ENCODE measurements at regions not wholly inside any gene's neighbourhood (a gene's known extent, or its start where the extent isn't known, plus 50 kb on each side); places are given as distances from the start of the nearest gene placed in this dataset.
A peak's percentile ranks its signal among the peaks of the same experiment; 100 is the strongest.

DNA sequence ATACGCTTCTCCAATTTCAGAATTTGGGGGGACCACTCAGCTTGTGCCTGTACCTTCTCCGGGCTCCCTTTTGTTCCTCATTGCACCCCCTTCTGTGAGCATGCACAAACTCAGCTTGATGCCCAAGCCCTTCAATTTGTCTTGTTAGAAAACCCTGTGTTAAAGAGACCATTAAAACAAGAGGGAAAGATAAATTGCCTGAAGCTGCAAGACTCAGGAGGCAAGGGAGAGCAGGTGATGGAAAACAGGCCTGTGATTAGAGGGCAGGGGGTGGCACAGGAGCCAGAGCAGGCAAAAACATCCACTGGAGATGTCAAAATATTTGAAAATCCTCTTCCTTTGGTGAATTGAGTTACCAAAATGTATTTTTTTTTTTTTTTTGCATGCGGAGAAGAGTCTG, 121.7 kb downstream of the MIAT start:
- Histone ChIP-seq H3K4me3 (ENCODE audit: low read length in 2 of 2) (no peak overlapping the region), H3K9me3 (ENCODE audit: control insufficient read depth in 2 of 2, insufficient read depth in 1 of 2, low read length in 1 of 2) (peaks cover 0 to 2% of the 10 kb centered on the region in 2 donors), H3K27me3 (ENCODE audit: control insufficient read depth in 2 of 2, insufficient read depth in 1 of 2, low read length in 1 of 2) (no peaks in the 10 kb centered on the region), H3K27ac (ENCODE audit: low read depth in 1 of 2, low read length in 1 of 2) (no peak overlapping the region), H3K36me3 (ENCODE audit: control insufficient read depth in 2 of 2, insufficient read depth in 2 of 2, low read length in 1 of 2) (peaks cover 20 to 39% of the 10 kb centered on the region in 2 donors), H3K4me1 (ENCODE audit: control insufficient read depth in 2 of 2, insufficient read depth in 2 of 2, low read length in 2 of 2) (no peaks in the 10 kb centered on the region)
- no peak for DNase-seq (ENCODE audit: low read depth in 6 of 9, low spot score in 9 of 9)
- 95% methylated on average over 3 of the region's 3 CpGs for WGBS

DNA sequence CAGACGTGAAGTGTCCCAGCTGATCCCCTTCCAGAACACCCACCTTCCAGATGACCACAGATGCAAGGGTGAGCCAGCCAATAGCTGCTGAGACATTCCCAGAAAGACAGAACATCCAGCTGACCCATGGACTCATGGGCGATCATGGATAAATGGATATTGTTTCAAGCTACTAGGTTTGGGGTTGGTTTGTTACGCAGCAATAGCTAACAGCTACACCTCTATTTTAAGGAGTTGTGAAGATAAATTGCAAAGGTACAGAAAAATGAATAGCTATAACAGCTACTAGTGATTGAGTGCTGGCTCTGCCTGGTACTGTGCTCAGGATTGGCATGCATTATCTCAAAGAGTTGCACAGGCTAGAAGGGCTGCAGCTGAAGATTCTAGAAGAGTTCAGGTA, 122.5 kb downstream of the MIAT start:
- Histone ChIP-seq H3K9me3 (ENCODE audit: control insufficient read depth in 2 of 2, insufficient read depth in 1 of 2, low read length in 1 of 2) (peaks cover 0 to 2% of the 10 kb centered on the region in 2 donors), H3K27me3 (ENCODE audit: control insufficient read depth in 2 of 2, insufficient read depth in 1 of 2, low read length in 1 of 2) (no peaks in the 10 kb centered on the region), H3K27ac (ENCODE audit: low read depth in 1 of 2, low read length in 1 of 2) (no peak overlapping the region), H3K4me1 (ENCODE audit: control insufficient read depth in 2 of 2, insufficient read depth in 2 of 2, low read length in 2 of 2) (peaks cover 0 to under 1% of the 10 kb centered on the region in 2 donors), H3K36me3 (ENCODE audit: control insufficient read depth in 2 of 2, insufficient read depth in 2 of 2, low read length in 1 of 2) (peaks cover 20 to 43% of the 10 kb centered on the region in 2 donors), H3K4me3 (ENCODE audit: low read length in 2 of 2) (no peak overlapping the region)
- DNase-seq (ENCODE audit: low read depth in 6 of 9, low spot score in 9 of 9) = no peak
- 97% methylated on average over 3 of the region's 3 CpGs for WGBS

DNA sequence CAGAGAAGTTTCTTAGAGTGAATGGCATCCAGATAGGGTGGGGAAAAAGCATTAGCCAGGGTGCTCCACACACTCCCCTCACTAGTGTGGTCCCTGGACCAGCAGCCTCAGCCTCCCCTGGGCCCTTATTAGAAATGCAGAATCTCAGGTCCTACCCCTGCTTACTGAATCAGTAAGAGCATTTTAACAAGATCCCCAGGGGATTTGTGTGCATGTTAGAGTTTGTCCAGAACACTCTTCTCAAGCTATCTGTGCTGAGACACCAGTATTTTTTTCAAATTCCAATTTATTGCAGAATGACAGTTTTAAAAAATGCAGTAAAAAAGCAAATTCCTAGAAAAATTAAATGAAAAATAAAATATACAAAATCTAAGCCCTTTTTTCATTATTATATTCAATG, 123.1 kb downstream of the MIAT start:
- Histone ChIP-seq H3K4me3 (ENCODE audit: low read length in 2 of 2) (no peak overlapping the region), H3K27ac (ENCODE audit: low read depth in 1 of 2, low read length in 1 of 2) (no peak overlapping the region), H3K9me3 (ENCODE audit: control insufficient read depth in 2 of 2, insufficient read depth in 1 of 2, low read length in 1 of 2) (peaks cover 0 to 2% of the 10 kb centered on the region in 2 donors), H3K4me1 (ENCODE audit: control insufficient read depth in 2 of 2, insufficient read depth in 2 of 2, low read length in 2 of 2) (peaks cover 0 to 4% of the 10 kb centered on the region in 2 donors), H3K36me3 (ENCODE audit: control insufficient read depth in 2 of 2, insufficient read depth in 2 of 2, low read length in 1 of 2) (peaks cover 20 to 43% of the 10 kb centered on the region in 2 donors), H3K27me3 (ENCODE audit: control insufficient read depth in 2 of 2, insufficient read depth in 1 of 2, low read length in 1 of 2) (no peaks in the 10 kb centered on the region)
- DNase-seq (ENCODE audit: low read depth in 6 of 9, low spot score in 9 of 9) = no peak

DNA sequence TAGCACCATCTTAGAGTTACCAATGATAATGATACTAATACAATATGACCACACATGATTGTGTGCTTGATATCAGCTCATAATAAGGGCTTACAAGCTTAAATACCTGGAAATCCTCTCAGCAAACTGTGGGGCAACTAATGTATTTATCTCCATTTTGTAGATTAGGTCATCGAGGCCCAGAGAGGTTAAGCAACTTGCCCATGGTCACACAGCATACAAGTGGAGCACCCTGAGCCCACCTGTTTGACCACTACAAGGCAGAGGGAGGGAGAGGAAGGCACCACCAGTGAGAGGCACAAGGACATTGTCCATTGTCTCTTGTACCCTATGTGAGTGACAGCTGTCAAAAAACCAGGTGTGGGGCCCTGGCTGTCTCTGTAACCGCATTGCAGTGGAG, 123.7 kb downstream of the MIAT start:
- peaks cover 20 to 42% of the 10 kb centered on the region in 2 donors for H3K36me3 ChIP-seq (ENCODE audit: control insufficient read depth in 2 of 2, insufficient read depth in 2 of 2, low read length in 1 of 2)
- no peak overlapping the region for H3K4me3 ChIP-seq (ENCODE audit: low read length in 2 of 2)
- peaks cover 0 to 2% of the 10 kb centered on the region in 2 donors for H3K9me3 ChIP-seq (ENCODE audit: control insufficient read depth in 2 of 2, insufficient read depth in 1 of 2, low read length in 1 of 2)
- H3K4me1 ChIP-seq (ENCODE audit: control insufficient read depth in 2 of 2, insufficient read depth in 2 of 2, low read length in 2 of 2) = peaks cover 0 to 8% of the 10 kb centered on the region in 2 donors
- no peaks in the 10 kb centered on the region for H3K27me3 ChIP-seq (ENCODE audit: control insufficient read depth in 2 of 2, insufficient read depth in 1 of 2, low read length in 1 of 2)
- H3K27ac ChIP-seq (ENCODE audit: low read depth in 1 of 2, low read length in 1 of 2) = no peak overlapping the region
- no peak for DNase-seq (ENCODE audit: low read depth in 6 of 9, low spot score in 9 of 9)
- 100% methylated on average over 2 of the region's 2 CpGs for WGBS

GRCh38 chr22:26781596-26781995, 124.2 kb downstream of the MIAT start:
- no peak for DNase-seq (ENCODE audit: low read depth in 6 of 9, low spot score in 9 of 9)
- Histone ChIP-seq H3K36me3 (ENCODE audit: control insufficient read depth in 2 of 2, insufficient read depth in 2 of 2, low read length in 1 of 2) (peaks cover 20 to 36% of the 10 kb centered on the region in 2 donors), H3K4me1 (ENCODE audit: control insufficient read depth in 2 of 2, insufficient read depth in 2 of 2, low read length in 2 of 2) (peaks cover 0 to 12% of the 10 kb centered on the region in 2 donors), H3K4me3 (ENCODE audit: low read length in 2 of 2) (no peak overlapping the region), H3K27ac (ENCODE audit: low read depth in 1 of 2, low read length in 1 of 2) (no peak overlapping the region), H3K9me3 (ENCODE audit: control insufficient read depth in 2 of 2, insufficient read depth in 1 of 2, low read length in 1 of 2) (peaks cover 0 to 2% of the 10 kb centered on the region in 2 donors), H3K27me3 (ENCODE audit: control insufficient read depth in 2 of 2, insufficient read depth in 1 of 2, low read length in 1 of 2) (no peaks in the 10 kb centered on the region)
- WGBS = 98% methylated on average over 15 of the region's 15 CpGs

GRCh38 chr22:26783885-26784284, 126.5 kb downstream of the MIAT start:
- no peak overlapping the region for H3K27ac ChIP-seq (ENCODE audit: low read depth in 1 of 2, low read length in 1 of 2)
- DNase-seq (ENCODE audit: low read depth in 6 of 9, low spot score in 9 of 9) = no peak
- H3K9me3 ChIP-seq (ENCODE audit: control insufficient read depth in 2 of 2, insufficient read depth in 1 of 2, low read length in 1 of 2) = peaks cover 0 to 2% of the 10 kb centered on the region in 2 donors
- H3K4me3 ChIP-seq (ENCODE audit: low read length in 2 of 2) = no peak overlapping the region
- H3K36me3 ChIP-seq (ENCODE audit: control insufficient read depth in 2 of 2, insufficient read depth in 2 of 2, low read length in 1 of 2) = peaks cover 9 to 28% of the 10 kb centered on the region in 2 donors
- 90% methylated on average over 18 of the region's 18 CpGs for WGBS
- H3K27me3 ChIP-seq (ENCODE audit: control insufficient read depth in 2 of 2, insufficient read depth in 1 of 2, low read length in 1 of 2) = no peaks in the 10 kb centered on the region
- peaks cover 0 to 12% of the 10 kb centered on the region in 2 donors for H3K4me1 ChIP-seq (ENCODE audit: control insufficient read depth in 2 of 2, insufficient read depth in 2 of 2, low read length in 2 of 2)

DNA sequence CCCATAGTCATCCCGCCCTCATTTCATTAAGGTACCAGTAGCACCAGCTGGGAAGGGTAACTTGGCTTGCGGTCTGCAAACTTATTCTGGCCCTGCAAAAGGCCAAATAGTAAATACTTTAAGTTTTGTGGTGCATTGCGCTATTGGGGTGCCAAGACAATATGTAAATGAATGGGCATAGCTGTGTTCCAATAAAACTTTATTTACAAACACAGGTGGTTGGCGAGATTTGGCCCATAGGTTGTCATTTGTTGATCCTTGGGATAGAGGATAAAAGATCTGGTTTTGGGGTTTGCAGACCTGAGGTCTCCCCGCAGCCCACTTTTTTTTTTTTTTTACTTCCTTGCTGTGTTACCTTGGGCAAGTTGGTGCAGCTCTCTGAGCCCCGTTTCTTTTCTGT, 127.4 kb downstream of the MIAT start:
- Histone ChIP-seq H3K4me3 (ENCODE audit: low read length in 2 of 2) (no peak overlapping the region), H3K36me3 (ENCODE audit: control insufficient read depth in 2 of 2, insufficient read depth in 2 of 2, low read length in 1 of 2) (peaks cover under 1 to 27% of the 10 kb centered on the region in 2 donors), H3K27me3 (ENCODE audit: control insufficient read depth in 2 of 2, insufficient read depth in 1 of 2, low read length in 1 of 2) (no peaks in the 10 kb centered on the region), H3K27ac (ENCODE audit: low read depth in 1 of 2, low read length in 1 of 2) (no peak overlapping the region), H3K4me1 (ENCODE audit: control insufficient read depth in 2 of 2, insufficient read depth in 2 of 2, low read length in 2 of 2) (peaks cover 0 to 12% of the 10 kb centered on the region in 2 donors), H3K9me3 (ENCODE audit: control insufficient read depth in 2 of 2, insufficient read depth in 1 of 2, low read length in 1 of 2) (peaks cover 0 to 1% of the 10 kb centered on the region in 2 donors)
- no peak for DNase-seq (ENCODE audit: low read depth in 6 of 9, low spot score in 9 of 9)
- WGBS = 98% methylated on average over 6 of the region's 6 CpGs

DNA sequence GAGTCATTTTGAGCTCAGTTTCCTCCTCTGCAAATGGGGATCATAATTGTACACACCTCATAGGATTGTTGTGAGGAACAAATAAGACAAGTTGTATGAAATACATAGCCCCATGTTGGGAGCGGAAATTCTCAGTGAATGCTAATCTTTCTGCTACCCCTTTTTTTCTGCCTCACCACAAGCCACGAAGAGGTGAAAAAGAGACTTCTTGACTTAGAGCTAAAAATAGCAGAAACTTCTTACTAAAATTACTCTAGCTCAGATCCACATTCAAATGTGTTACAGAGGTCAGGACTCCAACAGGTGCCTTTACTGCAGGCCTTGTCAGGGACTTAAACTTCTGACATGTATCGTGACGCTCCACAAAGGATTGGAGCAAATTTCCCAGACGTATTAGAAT, 128.5 kb downstream of the MIAT start:
- H3K9me3 ChIP-seq (ENCODE audit: control insufficient read depth in 2 of 2, insufficient read depth in 1 of 2, low read length in 1 of 2) = no peaks in the 10 kb centered on the region
- no peak overlapping the region for H3K27ac ChIP-seq (ENCODE audit: low read depth in 1 of 2, low read length in 1 of 2)
- no peak overlapping the region for H3K4me3 ChIP-seq (ENCODE audit: low read length in 2 of 2)
- 58% methylated on average over 5 of the region's 5 CpGs for whole genome bisulfite sequencing
- peaks cover 0 to 12% of the 10 kb centered on the region in 2 donors for H3K4me1 ChIP-seq (ENCODE audit: control insufficient read depth in 2 of 2, insufficient read depth in 2 of 2, low read length in 2 of 2)
- peak in 6 of 9 donors; percentile 8 to 53 (median 10) for DNase-seq (ENCODE audit: low read depth in 6 of 9, low spot score in 9 of 9)
- H3K36me3 ChIP-seq (ENCODE audit: control insufficient read depth in 2 of 2, insufficient read depth in 2 of 2, low read length in 1 of 2) = peaks cover 0 to 20% of the 10 kb centered on the region in 2 donors
- no peaks in the 10 kb centered on the region for H3K27me3 ChIP-seq (ENCODE audit: control insufficient read depth in 2 of 2, insufficient read depth in 1 of 2, low read length in 1 of 2)

DNA sequence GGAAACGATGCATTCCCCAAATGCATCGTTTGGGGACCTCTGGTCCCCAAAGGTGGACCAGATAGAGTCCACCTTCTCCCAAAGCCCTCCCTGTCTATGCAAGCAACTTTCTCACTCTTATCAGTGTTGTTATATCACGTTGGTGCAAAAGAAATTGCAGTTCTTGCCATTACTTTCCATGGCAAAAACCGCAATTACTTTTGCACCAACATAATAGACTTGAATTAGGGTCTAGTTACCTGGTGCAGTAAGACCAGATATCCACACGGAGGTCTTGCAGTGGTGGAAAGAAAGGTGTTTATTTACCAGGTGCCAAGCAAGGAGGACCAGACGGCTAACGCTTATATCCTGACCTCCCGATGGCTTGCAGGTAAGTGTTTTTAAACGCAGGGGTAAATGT, 129.0 kb downstream of the MIAT start:
- Histone ChIP-seq H3K4me3 (ENCODE audit: low read length in 2 of 2) (no peak overlapping the region), H3K9me3 (ENCODE audit: control insufficient read depth in 2 of 2, insufficient read depth in 1 of 2, low read length in 1 of 2) (no peaks in the 10 kb centered on the region), H3K4me1 (ENCODE audit: control insufficient read depth in 2 of 2, insufficient read depth in 2 of 2, low read length in 2 of 2) (peaks cover 0 to 12% of the 10 kb centered on the region in 2 donors), H3K36me3 (ENCODE audit: control insufficient read depth in 2 of 2, insufficient read depth in 2 of 2, low read length in 1 of 2) (peaks cover 0 to 20% of the 10 kb centered on the region in 2 donors), H3K27ac (ENCODE audit: low read depth in 1 of 2, low read length in 1 of 2) (no peak overlapping the region), H3K27me3 (ENCODE audit: control insufficient read depth in 2 of 2, insufficient read depth in 1 of 2, low read length in 1 of 2) (no peaks in the 10 kb centered on the region)
- no peak for DNase-seq (ENCODE audit: low read depth in 6 of 9, low spot score in 9 of 9)
- 94% methylated on average over 9 of the region's 9 CpGs for WGBS

GRCh38 chr22:26789951-26790350, 132.6 kb downstream of the MIAT start:
- H3K36me3 ChIP-seq (ENCODE audit: control insufficient read depth in 2 of 2, insufficient read depth in 2 of 2, low read length in 1 of 2) = peaks cover 0 to 15% of the 10 kb centered on the region in 2 donors

More at GRCh38 chr22:26789951-26790350, 132.6 kb downstream of the MIAT start:
- H3K4me1 ChIP-seq (ENCODE audit: control insufficient read depth in 2 of 2, insufficient read depth in 2 of 2, low read length in 2 of 2) = peaks cover 0 to 12% of the 10 kb centered on the region in 2 donors
- no peak overlapping the region for H3K27ac ChIP-seq (ENCODE audit: low read depth in 1 of 2, low read length in 1 of 2)
- no peak overlapping the region for H3K4me3 ChIP-seq (ENCODE audit: low read length in 2 of 2)
- no peak for DNase-seq (ENCODE audit: low read depth in 6 of 9, low spot score in 9 of 9)
- 96% methylated on average over 6 of the region's 6 CpGs for WGBS
- H3K9me3 ChIP-seq (ENCODE audit: control insufficient read depth in 2 of 2, insufficient read depth in 1 of 2, low read length in 1 of 2) = no peaks in the 10 kb centered on the region
- H3K27me3 ChIP-seq (ENCODE audit: control insufficient read depth in 2 of 2, insufficient read depth in 1 of 2, low read length in 1 of 2) = no peaks in the 10 kb centered on the region
